HG03045 (cell line): ENCODE measurements at regions not wholly inside any gene's neighbourhood (a gene's known extent, or its start where the extent isn't known, plus 50 kb on each side); places are given as distances from the start of the nearest gene placed in this dataset.

Experiments
- ATAC-seq: cut with Tn5 transposase; IDR thresholded peaks from one replicate; pipeline ENCODE4 v1.9.1; 2021; ENCODE audit warnings: mild to moderate bottlenecking, moderate library complexity; ENCODE audit not compliant: unreplicated experiment

GRCh38 chr18:39871961-39872360, 2083.1 kb upstream of the PIK3C3 start:
- ATAC-seq, result no peak

GRCh38 chr18:39870591-39870990, 2084.4 kb upstream of the PIK3C3 start:
- ATAC-seq, result no peak

GRCh38 chr18:39863916-39864315, 2091.1 kb upstream of the PIK3C3 start:
- no peak for ATAC-seq

GRCh38 chr18:39862341-39862740, 2092.7 kb upstream of the PIK3C3 start:
- ATAC-seq, result no peak

- no peak for ATAC-seq
Observed at GRCh38 chr18:39854291-39854690, 2100.7 kb upstream of the PIK3C3 start.

- no peak for ATAC-seq
Observed at GRCh38 chr18:39846265-39846664, 2108.8 kb upstream of the PIK3C3 start.

- no peak for ATAC-seq
Observed at GRCh38 chr18:39845631-39846030, 2109.4 kb upstream of the PIK3C3 start.

- ATAC-seq, result no peak
Observed at GRCh38 chr18:39845106-39845505, 2109.9 kb upstream of the PIK3C3 start.

GRCh38 chr18:39843546-39843945, 2111.5 kb upstream of the PIK3C3 start:
- ATAC-seq, result no peak

GRCh38 chr18:39842366-39842914, 2112.6 kb upstream of the PIK3C3 start:
- no peak for ATAC-seq

- no peak for ATAC-seq
Observed at GRCh38 chr18:39841482-39842365, 2113.3 kb upstream of the PIK3C3 start.

GRCh38 chr18:39840856-39841481, 2114.1 kb upstream of the PIK3C3 start:
- no peak for ATAC-seq

- no peak for ATAC-seq
Observed at GRCh38 chr18:39840406-39840805, 2114.6 kb upstream of the PIK3C3 start.

GRCh38 chr18:39839782-39840181, 2115.3 kb upstream of the PIK3C3 start:
- ATAC-seq, result no peak

GRCh38 chr18:39838831-39839230, 2116.2 kb upstream of the PIK3C3 start:
- ATAC-seq, result no peak

GRCh38 chr18:39835303-39836030, 2119.6 kb upstream of the PIK3C3 start:
- ATAC-seq, result no peak

- no peak for ATAC-seq
Observed at GRCh38 chr18:39834636-39835035, 2120.4 kb upstream of the PIK3C3 start.

- no peak for ATAC-seq
Observed at GRCh38 chr18:39825485-39826150, 2129.4 kb upstream of the PIK3C3 start.

GRCh38 chr18:39806525-39806924, 2148.5 kb upstream of the PIK3C3 start:
- ATAC-seq, result no peak

- ATAC-seq, result no peak
Observed at GRCh38 chr18:39805218-39805617, 2149.8 kb upstream of the PIK3C3 start.
